ENCODE measurements at regions not wholly inside any gene's neighbourhood (a gene's known extent, or its start where the extent isn't known, plus 50 kb on each side); places are given as distances from the start of the nearest gene placed in this dataset.

- POLR2A ChIA-PET = no interaction called here
- H3K27me3 Mint-ChIP-seq = peaks cover 41% of the 10 kb centered on the region
- WGBS (ENCODE audit: insufficient coverage) = 82% methylated on average over 1 of the region's 4 CpGs
These were observed 149.2 kb upstream of the RPL38 start for GRCh38 chr17:74054249-74054648.

GRCh38 chr17:74055508-74056160 lies 147.8 kb upstream of the RPL38 start:
- no peak overlapping the region for H3K9ac ChIP-seq (ENCODE audit: low read length)
- no peaks in the 10 kb centered on the region for H3K36me3 ChIP-seq (replicated peaks in 1 of 2; ENCODE audit: control extremely low read depth in 1 of 2, control insufficient read depth in 1 of 2, extremely low read depth in 1 of 2, insufficient read depth in 2 of 2, low read length in 1 of 2)
- ChIA-PET POLR2A (no interaction called here), CTCF (no interaction called here)
- H3K4me3 ChIP-seq (ENCODE audit: control extremely low read depth in 1 of 5, extremely low read depth in 1 of 5, insufficient read depth in 1 of 5, low read depth in 2 of 5, low read length in 4 of 5) = no peak overlapping the region
- Mint-ChIP-seq H3K27ac (no peak overlapping the region), H3K4me3 (no peak overlapping the region), H3K27me3 (peaks cover 38% of the 10 kb centered on the region), H3K4me1 (no peaks in the 10 kb centered on the region), H3K9me3 (ENCODE audit: insufficient read depth) (no peaks in the 10 kb centered on the region)
- no peak for TF ChIP-seq CTCF (IDR thresholded peaks at IDR 0.05)
- TF ChIP-seq EZH2 (IDR thresholded peaks at IDR 0.05; ENCODE audit: borderline replicate concordance, insufficient read depth, low read depth, low read length, poor library complexity, severe bottlenecking) = no peak
- H3K4me1 ChIP-seq (ENCODE audit: control insufficient read depth in 2 of 2, insufficient read depth in 2 of 2, low read length in 2 of 2) = no peaks in the 10 kb centered on the region
- peaks cover 0 to 5% (median 2%) of the 10 kb centered on the region in 4 experiments for H3K27me3 ChIP-seq (replicated peaks in 1 of 4; ENCODE audit: control extremely low read depth in 1 of 4, control insufficient read depth in 3 of 4, insufficient read depth in 4 of 4, low read length in 3 of 4)
- no peak for ATAC-seq (ENCODE audit: low read depth)
- no peaks in the 10 kb centered on the region for H4K20me1 ChIP-seq (ENCODE audit: control insufficient read depth, insufficient read depth, low read length, poor library complexity, severe bottlenecking)
- WGBS (ENCODE audit: insufficient coverage) = 68% methylated on average over 6 of the region's 11 CpGs
- peaks cover 0 to 9% (median 0%) of the 10 kb centered on the region in 3 donors for H3K9me3 ChIP-seq (ENCODE audit: control extremely low read depth in 1 of 3, control insufficient read depth in 2 of 3, insufficient read depth in 1 of 3, low read length in 2 of 3)
- H3K4me2 ChIP-seq (replicated peaks; ENCODE audit: low read depth, low read length, poor library complexity, severe bottlenecking) = no peak overlapping the region
- no peak for DNase-seq
- H3K27ac ChIP-seq (ENCODE audit: low read length in 2 of 2) = no peak overlapping the region
- no peaks in the 10 kb centered on the region for H3K79me2 ChIP-seq (ENCODE audit: control insufficient read depth, insufficient read depth, low read length)
- intact Hi-C loops (cut with micrococcal nuclease) = no loop called here
- H2AFZ ChIP-seq (ENCODE audit: insufficient read depth, low read depth, low read length, poor library complexity, severe bottlenecking) = no peak overlapping the region

More at GRCh38 chr17:74054249-74054648, 149.2 kb upstream of the RPL38 start:
- H3K79me2 ChIP-seq (ENCODE audit: control insufficient read depth, insufficient read depth, low read length) = no peaks in the 10 kb centered on the region
- Mint-ChIP-seq H3K4me1 (no peaks in the 10 kb centered on the region), H3K9me3 (ENCODE audit: insufficient read depth) (no peaks in the 10 kb centered on the region), H3K27ac (no peak overlapping the region), H3K4me3 (no peak overlapping the region)
- ATAC-seq (ENCODE audit: low read depth) (no peak), DNase-seq (no peak)
- H3K27me3 ChIP-seq (replicated peaks in 1 of 4; ENCODE audit: control extremely low read depth in 1 of 4, control insufficient read depth in 3 of 4, insufficient read depth in 4 of 4, low read length in 3 of 4) = peaks cover 0 to 7% (median 0%) of the 10 kb centered on the region in 4 experiments
- H3K9ac ChIP-seq (ENCODE audit: low read length) = no peak overlapping the region
- no peak overlapping the region for H2AFZ ChIP-seq (ENCODE audit: insufficient read depth, low read depth, low read length, poor library complexity, severe bottlenecking)
- H3K4me3 ChIP-seq (ENCODE audit: control extremely low read depth in 1 of 5, extremely low read depth in 1 of 5, insufficient read depth in 1 of 5, low read depth in 2 of 5, low read length in 4 of 5) = no peak overlapping the region
- no peak overlapping the region for H3K4me2 ChIP-seq (replicated peaks; ENCODE audit: low read depth, low read length, poor library complexity, severe bottlenecking)
- no peaks in the 10 kb centered on the region for H3K36me3 ChIP-seq (replicated peaks in 1 of 2; ENCODE audit: control extremely low read depth in 1 of 2, control insufficient read depth in 1 of 2, extremely low read depth in 1 of 2, insufficient read depth in 2 of 2, low read length in 1 of 2)
- H4K20me1 ChIP-seq (ENCODE audit: control insufficient read depth, insufficient read depth, low read length, poor library complexity, severe bottlenecking) = no peaks in the 10 kb centered on the region
- no peak overlapping the region for H3K27ac ChIP-seq (ENCODE audit: low read length in 2 of 2)
- H3K9me3 ChIP-seq (ENCODE audit: control extremely low read depth in 1 of 3, control insufficient read depth in 2 of 3, insufficient read depth in 1 of 3, low read length in 2 of 3) = peaks cover 0 to 4% (median 0%) of the 10 kb centered on the region in 3 donors
- TF ChIP-seq EZH2 (IDR thresholded peaks at IDR 0.05; ENCODE audit: borderline replicate concordance, insufficient read depth, low read depth, low read length, poor library complexity, severe bottlenecking) = no peak
- TF ChIP-seq CTCF (IDR thresholded peaks at IDR 0.05) = no peak
- H3K4me1 ChIP-seq (ENCODE audit: control insufficient read depth in 2 of 2, insufficient read depth in 2 of 2, low read length in 2 of 2) = no peaks in the 10 kb centered on the region
- intact Hi-C loops (cut with micrococcal nuclease) = no loop called here
- CTCF ChIA-PET = no interaction called here

Data from B cell (primary cell).